ENCODE measurements at regions not wholly inside any gene's neighbourhood (a gene's known extent, or its start where the extent isn't known, plus 50 kb on each side); places are given as distances from the start of the nearest gene placed in this dataset.

- H2AFZ ChIP-seq (ENCODE audit: low read length), result no peak overlapping the region
- no peak overlapping the region for H3K4me2 ChIP-seq (ENCODE audit: insufficient read depth, insufficient read length, low read length)
- Mint-ChIP-seq H3K27me3 (ENCODE audit: low read depth) (peaks cover 4% of the 10 kb centered on the region), H3K27ac (peak overlapping the region in 1 of 3 experiments; percentile 90; a peak in 3 of 7 replicates), H3K9me3 (peaks cover 0 to 3% of the 10 kb centered on the region in 2 experiments; a peak in 2 of 5 replicates), H3K4me3 (peak overlapping the region in 1 of 2 experiments; percentile 23; a peak in 1 of 5 replicates), H3K36me3 (ENCODE audit: insufficient read depth in 1 of 3, low read depth in 3 of 3) (no peaks in the 10 kb centered on the region), H3K4me1 (peaks cover 19 to 24% of the 10 kb centered on the region in 2 experiments)
- H2BK20ac ChIP-seq (ENCODE audit: low read depth, low read length, poor library complexity, severe bottlenecking), result no peak overlapping the region
- H2BK12ac ChIP-seq (ENCODE audit: insufficient read length, low read depth, low read length), result no peak overlapping the region
- H3K79me1 ChIP-seq (ENCODE audit: insufficient read depth, low read depth, low read length, poor library complexity, severe bottlenecking), result no peaks in the 10 kb centered on the region
- H3T11ph ChIP-seq (ENCODE audit: low read length), result no peak overlapping the region
- H3K4me1 ChIP-seq (ENCODE audit: insufficient read depth, low read length), result no peaks in the 10 kb centered on the region
- WGBS (ENCODE audit: extremely low coverage, insufficient read length, low lambda C conversion rate), result 100% methylated on average over 2 of the region's 17 CpGs
- no peak overlapping the region for H4K8ac ChIP-seq (replicated peaks; ENCODE audit: insufficient read length, low read depth, low read length)
- no peak overlapping the region for H3K18ac ChIP-seq (ENCODE audit: insufficient read length, low read depth, low read length)
- no peaks in the 10 kb centered on the region for H3K23me2 ChIP-seq (ENCODE audit: insufficient read length, low read depth, low read length, poor library complexity, severe bottlenecking)
- H2BK120ac ChIP-seq (ENCODE audit: low read depth, low read length, poor library complexity, severe bottlenecking), result no peak overlapping the region
- no peak for TF ChIP-seq CTCF (conservative IDR thresholded peaks at IDR 0.05)
- H3K4ac ChIP-seq (ENCODE audit: low read depth, low read length), result no peak overlapping the region
- H4K5ac ChIP-seq (ENCODE audit: insufficient read length, low read depth, low read length), result no peak overlapping the region
- H3K23ac ChIP-seq (ENCODE audit: insufficient read length, low read depth, low read length), result no peak overlapping the region
- no peak for DNase-seq
- no peak overlapping the region for H3K27ac ChIP-seq (ENCODE audit: insufficient read length, low read depth, low read length)
- H3K79me2 ChIP-seq (ENCODE audit: insufficient read depth, low read length), result no peaks in the 10 kb centered on the region
- H4K91ac ChIP-seq (ENCODE audit: insufficient read length, low read depth, low read length), result no peak overlapping the region
- no peaks in the 10 kb centered on the region for H3K9me3 ChIP-seq (ENCODE audit: control insufficient read depth, low read depth, low read length)
- no peaks in the 10 kb centered on the region for H4K20me1 ChIP-seq (ENCODE audit: control insufficient read depth, insufficient read depth, insufficient read length)
- H3K9ac ChIP-seq (ENCODE audit: extremely low read depth, insufficient read length, low read length), result no peak overlapping the region
- H3K56ac ChIP-seq (ENCODE audit: insufficient read length, low read depth, low read length), result no peak overlapping the region
- H2BK5ac ChIP-seq (ENCODE audit: insufficient read length, low read length), result no peak overlapping the region
- no peak overlapping the region for H2AK5ac ChIP-seq (ENCODE audit: insufficient read length, low read length)
- no peak overlapping the region for H3K14ac ChIP-seq (ENCODE audit: insufficient read depth, low read length)
- no peaks in the 10 kb centered on the region for H3K27me3 ChIP-seq (ENCODE audit: insufficient read depth, low read length)
- no peak overlapping the region for H2BK15ac ChIP-seq (ENCODE audit: low read depth, low read length)
Measured at GRCh38 chr21:33985117-33986050, 69.8 kb upstream of the ATP5PO start.
